HG02973 (cell line): ENCODE measurements at regions not wholly inside any gene's neighbourhood (a gene's known extent, or its start where the extent isn't known, plus 50 kb on each side); places are given as distances from the start of the nearest gene placed in this dataset.

Experiments
- ATAC-seq: cut with Tn5 transposase; IDR thresholded peaks from one replicate; pipeline ENCODE4 v1.9.1; 2021; ENCODE audit warnings: moderate library complexity; ENCODE audit not compliant: unreplicated experiment

DNA sequence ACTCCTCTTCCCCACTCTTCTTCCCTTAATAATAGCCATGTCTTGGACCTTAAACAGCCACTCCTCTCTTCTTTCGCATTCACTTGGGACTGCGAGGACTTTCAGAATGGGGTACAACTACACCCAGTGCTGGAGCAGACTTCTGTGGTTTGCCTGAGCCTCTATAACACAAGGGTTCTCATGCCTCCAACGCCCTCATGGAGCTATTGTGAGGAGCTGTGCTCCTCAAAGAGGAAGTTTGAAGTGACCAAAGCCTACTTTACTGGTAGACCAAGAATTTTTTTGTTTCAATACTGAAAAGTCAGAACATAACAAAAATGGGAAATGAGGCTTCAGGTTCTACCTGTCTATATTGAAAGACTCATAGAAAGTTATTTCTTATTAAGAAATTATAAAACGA, 316.4 kb downstream of the PIK3R1 start:
- ATAC-seq = no peak

DNA sequence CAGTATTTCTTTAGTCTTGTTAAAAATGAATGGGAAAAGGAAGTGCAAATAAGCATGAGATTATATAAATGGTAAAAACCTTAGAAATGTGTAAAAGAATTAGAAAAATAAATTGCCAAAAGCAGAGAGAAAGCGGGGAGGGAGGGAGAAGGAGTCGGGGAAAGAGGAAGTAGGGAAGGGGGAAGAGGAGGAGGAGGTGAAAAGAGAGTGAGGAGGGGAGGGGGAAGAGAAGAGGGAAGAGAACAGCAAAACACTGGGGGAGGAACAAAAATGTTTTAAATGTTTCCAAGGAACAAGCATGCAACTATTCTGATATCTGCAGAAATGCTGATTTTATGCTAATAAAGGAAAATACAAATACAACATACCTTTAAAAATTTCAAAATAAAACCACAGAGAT, 317.5 kb downstream of the PIK3R1 start:
- no peak for ATAC-seq

DNA sequence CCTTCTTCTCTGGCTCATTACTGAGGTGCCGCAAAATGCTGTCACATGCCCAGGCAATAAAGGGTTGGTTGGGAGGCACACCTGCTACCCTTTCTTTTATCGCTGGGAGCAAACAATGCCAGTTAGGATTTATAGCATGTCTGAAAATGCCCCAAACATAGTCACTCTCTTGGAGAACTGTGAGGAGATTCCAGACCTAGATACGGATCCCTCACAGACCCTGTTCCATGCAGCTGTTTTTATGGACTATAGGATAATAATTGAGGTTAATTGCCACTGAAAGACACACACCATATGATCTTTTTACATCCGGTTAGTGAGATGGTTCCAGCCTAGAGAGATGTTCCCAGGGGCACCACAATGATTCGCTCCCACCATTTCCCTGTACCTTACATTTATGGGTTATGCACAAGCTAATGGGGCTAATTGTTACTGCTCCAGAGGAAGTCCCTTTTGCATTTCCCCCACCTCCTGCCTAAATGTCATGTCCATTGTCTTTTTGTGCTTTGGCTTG, 318.1 kb downstream of the PIK3R1 start:
- ATAC-seq = no peak

DNA sequence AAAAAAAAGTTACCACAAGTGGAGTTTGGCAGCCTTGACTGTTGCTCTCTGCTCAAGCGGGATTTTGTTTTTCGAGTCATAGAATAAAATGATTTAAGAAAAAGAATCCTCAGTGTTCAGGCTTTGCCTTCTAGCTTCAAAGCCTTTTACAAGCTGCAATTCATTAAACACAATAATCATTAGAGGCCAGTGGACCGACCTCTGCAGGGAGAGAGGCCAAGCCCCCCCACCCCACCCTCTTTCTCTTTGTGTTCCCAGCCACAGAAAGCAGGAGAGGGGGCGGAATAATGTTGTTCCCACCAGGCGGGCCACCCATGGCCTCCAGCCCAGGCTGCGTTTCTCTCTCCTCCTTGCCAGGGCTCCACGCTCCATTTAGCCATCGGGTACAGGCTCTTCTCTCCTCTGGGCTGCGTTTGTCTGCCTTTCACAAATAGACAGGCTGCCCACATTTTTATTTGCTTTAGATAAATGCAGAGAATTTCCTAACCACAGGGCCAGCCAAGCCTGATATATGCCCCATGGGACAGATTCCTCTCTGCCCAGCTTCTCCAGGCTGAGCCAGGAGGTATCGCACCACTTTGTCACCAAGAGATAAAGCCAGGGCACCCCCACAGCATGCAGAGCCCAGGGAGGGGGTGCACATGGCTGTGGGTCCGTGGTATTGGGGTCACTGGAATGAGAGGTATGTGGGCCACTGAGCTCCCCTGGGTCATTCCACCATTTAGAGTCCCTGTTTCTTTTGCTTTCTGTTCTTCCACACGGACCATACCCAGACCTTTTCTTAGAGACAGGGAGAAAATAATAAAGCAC, 318.8 kb downstream of the PIK3R1 start:
- ATAC-seq = no peak

DNA sequence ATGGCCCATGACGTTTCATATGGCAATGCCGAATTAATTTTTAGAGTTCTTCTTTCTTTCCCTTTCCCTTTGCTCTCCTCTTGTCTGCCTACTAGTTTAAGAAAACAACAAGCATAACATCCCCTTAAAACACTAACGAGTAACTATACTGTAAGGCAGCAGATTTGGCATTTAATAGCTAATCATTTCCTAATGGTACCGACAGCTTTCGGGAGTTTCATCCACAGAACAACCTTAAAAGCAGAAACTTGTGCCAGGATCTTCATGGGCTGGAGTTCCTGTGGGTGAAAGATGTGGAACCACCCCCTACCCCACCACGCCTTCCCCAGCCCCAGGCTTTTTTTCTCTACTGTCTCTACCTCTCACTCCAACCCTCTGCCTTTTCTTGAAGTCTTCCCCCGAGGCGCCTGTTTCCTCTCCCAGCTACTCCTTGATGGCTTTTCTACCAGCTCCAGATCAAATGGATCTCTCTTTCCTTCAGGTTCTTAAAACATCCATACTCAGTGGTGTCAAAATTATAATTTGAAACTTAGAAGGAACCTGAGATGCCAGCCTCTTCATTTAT, 319.5 kb downstream of the PIK3R1 start:
- no peak for ATAC-seq

DNA sequence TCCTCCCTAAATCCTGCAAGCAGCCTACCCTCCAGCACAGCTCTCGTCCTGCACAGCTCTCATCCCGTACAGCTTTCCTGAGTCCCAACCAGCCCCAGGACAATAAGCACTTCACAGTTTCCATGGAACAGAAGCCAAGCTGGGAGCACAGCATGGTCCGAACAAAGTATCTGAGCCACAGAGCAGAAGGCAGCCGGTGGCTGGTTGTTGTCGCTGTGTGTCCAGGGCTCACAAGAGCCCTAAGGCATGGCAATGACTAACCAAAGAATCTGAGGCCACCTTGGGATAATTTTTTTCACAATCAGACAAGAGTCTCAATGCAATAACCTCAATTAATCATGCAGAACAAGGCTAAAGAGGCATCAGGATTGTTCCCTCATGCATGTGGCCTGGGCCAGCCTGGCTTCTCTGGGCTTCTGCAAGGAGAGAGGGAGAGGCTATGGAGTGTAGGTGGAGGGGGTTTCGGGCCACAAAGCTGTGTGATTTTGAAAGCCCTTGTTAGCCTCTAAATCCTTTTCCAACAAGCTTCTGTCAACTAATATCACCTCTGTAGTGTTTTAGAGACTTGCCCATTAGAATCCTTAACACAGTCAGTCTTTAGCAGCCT, 323.4 kb downstream of the PIK3R1 start:
- ATAC-seq = no peak

DNA sequence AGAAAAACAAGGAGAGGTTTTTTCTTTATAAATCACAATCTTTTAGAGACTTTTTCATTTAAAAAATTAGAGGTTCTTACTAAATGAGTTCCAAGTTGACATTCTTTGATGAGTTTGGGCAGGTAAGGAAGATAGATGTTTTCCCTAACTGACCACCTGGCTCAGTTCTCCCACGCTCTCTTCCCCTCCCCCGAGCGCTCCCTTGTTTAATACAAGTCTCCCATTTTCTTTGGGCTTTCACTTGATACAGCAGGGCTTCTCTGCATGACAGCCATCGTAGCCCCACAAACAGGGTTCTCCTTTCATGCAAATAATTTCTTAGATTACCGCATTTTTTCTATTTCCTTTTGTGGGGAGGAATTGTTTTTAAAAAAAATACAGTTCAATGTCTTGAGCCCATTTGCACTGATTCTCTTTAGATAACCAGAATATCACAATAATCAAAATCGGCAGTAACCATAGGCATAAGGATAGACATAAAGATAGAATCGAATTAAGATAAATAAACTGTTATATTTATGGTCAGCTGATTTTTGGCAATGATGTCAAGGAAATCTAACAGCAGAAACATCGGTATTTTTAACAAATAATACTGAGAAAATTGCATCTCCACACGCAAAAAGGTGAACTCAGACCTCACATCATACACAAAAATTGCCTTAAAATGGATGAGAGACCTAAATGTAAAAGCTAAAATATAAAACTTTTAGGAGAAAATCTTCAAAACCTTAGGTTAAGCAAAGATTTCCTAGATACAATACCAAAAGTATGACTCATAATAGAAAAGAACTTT, 325.4 kb downstream of the PIK3R1 start:
- no peak for ATAC-seq

DNA sequence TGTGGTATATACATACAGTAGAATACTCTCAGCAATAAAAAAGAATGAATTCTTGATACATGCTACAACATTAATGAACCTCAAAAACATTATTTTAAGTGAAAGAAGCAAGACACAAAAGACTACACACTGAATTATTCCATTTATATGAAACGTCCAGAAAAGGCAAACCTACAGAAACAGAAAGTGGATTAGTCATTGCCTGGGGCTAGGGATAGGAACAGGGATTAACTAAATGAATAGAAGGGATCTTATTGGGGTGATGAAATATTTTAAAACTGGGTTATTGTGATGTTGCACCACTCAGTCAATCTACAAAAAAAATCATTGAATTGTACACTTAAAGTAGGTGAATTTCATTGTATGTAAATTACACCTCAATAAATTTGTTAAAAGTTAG, 326.7 kb downstream of the PIK3R1 start:
- no peak for ATAC-seq

DNA sequence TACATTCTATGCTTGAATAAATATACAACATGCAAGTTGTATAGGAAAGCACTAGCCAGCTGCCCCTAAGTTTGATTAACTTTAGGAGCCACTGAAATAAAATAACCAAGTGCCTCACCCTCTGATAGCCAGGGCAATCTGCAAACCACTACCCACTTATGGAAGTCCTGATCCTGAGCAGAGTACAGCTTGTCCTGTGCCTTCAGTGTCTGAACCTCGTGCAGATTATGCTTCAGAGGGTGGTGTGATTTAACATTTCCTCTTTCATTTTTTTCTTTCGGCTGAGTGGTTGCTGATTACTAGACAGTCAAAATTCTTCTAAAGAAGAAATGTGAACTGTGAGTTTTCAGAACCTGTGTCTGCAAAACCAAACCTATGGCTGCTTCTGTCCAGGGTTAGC, 327.7 kb downstream of the PIK3R1 start:
- ATAC-seq = no peak

DNA sequence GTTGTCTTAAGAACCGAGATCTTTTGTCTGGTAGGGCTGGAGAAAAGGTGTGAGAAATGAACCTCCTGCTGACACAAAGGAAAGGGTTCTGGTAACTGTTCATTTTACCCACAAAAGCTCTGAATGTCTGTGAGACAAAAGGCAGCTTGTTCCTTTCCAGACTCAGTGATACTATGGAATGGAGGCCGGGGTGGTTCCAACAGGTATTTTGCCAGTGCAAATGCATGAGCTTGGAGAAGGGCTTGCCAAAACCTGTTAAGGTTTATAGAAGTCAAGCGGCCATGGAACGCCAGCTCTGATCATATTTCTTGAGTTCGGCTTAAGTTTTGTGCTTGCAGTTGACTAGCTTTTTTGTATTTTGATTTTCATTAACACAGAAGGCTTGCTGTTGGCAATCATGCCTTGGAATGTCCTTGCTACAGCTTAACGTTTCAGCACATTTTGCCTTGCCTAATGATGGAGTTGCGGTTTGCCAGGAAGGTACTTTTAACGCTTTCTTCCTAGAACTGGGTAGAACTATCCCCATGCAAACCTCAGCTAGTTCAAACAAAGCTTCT, 328.6 kb downstream of the PIK3R1 start:
- no peak for ATAC-seq

DNA sequence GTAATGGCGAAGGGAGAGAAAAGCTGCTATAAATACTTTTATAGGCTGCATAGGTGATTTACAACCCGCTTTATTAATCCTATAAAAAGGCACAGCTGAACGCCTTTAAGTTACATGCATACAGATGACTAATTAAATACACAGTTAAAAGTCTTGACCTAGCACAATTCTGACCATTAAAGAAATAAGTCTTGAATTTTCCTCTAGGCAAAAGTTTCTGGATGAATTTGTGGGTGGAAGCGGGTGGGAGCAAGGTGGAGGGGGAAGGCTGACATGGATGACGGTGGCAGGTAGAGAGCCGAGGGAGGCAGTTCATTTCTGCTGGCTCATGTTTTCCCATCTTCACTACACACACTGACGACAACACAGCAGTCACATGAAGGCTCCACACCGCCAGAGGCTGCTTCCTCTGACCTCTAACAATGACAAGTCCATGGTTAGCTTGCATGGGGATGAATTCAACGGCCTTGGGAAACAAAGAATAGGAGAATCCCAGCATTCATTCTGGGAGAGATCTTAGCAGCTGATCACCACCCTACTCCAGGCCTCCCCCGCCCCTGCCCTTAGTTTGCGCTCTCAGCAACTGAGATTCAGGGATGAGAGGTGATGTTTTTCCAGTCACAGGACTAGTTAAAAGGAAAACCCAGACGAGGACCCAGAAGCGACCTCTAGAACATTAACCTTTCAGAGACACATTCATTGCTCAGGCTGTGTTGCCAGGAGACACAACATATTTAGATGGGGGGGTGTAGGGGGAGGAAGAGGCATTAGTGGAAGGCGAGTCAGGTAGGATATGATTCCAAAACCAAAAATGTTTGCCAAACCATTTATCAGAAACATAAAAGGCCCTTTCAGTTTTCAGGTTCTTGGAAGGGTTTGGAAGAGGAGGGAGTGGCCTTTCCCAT, 329.3 kb downstream of the PIK3R1 start:
- ATAC-seq = no peak

DNA sequence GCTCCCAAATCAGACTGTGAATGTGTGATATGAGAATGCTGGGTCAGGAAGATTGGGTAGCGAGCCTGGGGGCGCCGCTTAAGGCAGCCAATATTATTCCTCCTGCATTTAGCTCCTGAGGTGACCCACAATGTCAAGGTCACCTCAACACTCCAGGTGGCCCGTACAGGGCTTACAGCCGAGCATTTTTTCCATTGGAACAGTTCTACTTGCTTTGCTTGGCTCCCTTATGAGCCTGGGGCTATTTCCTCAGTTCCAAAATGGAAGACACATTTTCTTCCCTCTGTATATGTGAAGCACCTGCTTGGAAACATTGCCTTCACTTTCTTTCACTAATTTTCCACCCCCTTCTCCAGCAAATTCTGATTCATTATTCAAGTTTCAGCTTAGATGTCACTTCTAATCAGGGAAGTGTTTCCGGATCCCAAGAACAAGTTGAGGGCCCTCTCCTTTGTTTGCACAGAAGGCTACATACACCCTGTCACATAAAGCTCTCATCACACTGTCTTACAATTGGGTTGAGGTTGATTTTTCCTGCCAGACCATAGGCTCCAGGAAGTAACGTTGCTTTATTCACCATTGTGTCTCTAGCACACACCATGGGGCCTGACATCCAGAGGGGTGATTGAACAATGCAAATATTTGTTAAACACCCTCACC, 330.2 kb downstream of the PIK3R1 start:
- ATAC-seq = no peak

DNA sequence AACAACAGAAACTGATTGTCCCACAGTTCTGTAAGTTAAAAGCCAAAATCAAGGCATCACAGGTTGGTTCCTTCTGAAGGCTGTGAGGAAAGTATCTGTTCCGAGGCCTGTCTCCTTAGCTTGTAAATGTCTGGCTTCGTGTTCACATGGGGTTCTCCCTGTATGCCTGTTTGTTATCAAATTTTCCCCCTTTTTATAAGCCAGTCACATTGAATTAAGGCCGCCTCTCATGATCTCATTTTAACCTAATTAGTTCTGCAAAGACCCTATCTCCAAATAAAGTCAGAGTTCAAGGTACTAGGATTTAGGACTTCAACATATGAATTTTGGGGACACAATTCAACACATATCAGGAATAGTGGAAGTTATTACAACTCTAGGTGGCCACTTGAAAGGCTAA, 331.5 kb downstream of the PIK3R1 start:
- ATAC-seq = no peak

DNA sequence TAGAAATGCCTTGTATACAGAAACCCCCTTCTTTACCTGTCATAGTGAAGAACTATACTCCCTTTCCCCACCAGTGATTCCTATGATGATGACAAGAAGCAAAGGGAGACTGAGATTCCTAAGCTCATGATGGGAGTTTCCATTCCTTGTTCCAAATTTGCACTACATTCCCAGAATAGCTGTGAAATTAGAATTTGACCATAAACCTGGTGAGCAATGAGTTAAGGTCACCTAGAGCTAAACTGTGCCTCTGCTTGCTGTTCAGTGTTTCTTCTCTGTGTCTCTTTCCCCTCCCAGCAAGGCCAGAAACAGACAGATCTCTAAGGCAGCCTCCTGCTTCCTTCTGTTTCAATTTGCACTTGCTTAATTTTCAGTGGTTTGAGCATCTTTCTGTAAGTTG, 332.1 kb downstream of the PIK3R1 start:
- ATAC-seq = no peak

DNA sequence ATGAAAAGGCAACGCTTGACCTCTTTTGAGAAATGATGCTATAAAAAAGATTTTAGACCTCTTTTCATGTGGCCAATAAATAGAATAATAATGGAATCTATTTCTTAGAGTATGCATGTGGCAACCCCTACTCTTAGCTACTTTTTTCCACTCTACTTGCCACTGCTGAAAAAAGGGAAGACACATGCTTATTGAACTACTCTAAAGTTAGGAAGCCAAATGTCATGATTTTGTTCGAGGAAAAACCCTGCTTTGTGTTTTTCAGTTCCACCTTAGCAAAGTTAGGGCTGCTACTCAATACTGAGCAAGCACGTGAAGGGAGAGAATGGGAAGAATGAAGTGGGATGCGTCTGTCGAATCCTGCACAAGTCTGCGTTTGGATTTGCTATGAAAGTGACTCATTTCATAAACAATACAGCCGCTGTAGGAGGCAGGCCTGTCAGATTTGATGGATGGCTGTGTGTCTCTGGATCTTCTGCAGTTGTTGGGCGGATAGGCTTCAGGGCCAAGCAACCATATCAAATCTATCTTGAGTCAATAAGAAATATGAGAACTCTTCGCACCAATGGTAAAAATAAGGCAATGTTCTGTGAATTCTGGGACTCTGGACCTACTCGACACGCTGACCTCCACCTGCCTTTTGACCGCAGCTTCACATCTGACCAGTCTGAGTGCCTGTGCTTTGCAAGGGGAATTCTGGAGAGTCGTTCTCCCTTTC, 333.6 kb downstream of the PIK3R1 start:
- no peak for ATAC-seq

DNA sequence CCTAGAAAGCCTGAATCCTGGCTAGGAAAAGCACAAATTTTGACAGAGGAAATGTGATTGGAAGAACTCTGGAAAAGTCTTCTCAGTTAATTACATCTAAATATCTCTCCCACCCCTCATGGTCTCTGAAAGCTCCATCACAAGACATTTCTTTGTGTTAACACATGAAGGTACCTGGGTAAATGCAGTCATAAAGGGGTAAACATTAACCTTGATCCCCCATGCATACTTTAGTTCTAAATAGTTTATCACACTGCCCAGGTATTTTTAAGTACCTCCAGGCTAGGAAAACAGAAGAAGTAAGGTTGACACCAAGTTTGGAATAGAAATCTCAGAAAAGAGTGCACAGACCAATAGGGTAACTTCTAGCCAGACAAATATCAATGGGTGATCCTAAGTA, 334.5 kb downstream of the PIK3R1 start:
- ATAC-seq = no peak

DNA sequence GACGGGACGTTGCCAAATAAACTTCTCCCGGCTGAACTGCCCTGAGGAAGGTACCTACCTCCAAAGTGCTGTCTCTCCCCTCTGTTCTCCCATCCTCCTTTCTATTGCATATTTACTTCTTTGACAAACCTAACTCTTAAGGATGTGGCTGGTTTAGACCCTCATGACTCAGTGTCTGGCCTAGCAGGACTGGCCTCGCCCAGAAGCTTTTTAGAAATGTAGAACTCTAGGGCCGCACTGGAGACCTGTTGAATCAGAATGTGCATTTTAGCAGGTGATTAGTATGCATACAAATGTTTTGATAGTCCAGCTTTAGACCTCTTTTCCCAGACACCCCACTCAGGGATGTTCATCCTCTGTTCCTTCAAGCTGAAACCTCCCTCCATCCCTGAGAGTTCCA, 335.9 kb downstream of the PIK3R1 start:
- no peak for ATAC-seq

DNA sequence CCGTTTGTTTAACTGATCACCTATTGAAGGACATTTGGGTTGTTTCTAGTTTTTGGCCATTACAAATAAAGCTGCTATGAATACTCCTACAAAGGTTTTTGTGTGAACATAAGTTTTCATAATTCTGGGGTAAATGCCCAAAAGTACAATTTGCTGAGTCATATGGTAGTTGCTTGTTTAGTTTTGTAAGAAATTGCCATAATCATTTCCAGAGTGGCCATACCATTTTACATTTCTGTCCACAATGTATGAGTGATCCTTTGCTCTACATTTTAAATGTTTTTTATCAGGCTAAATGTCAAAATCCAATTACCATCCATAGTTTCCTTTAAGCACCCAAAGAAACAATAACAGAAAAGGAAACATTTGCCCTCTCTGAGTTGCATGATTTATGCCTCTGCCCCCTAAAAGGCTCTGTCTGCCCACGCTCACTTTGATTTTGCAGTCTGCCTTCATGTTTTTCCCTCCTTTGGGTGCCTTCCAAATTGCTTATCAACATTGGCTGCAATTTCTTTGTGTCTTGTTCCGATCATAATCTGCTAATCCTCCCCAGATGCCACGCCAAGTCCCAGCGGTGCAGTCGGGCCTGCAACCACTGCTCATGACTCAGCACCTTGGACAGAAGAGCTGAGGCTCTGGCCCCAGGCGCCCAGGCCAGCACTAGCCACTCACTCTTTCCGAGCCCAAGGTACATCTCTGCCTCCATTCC, 339.2 kb downstream of the PIK3R1 start:
- ATAC-seq = no peak
